GM10248 (cell line): ENCODE measurements at regions not wholly inside any gene's neighbourhood (a gene's known extent, or its start where the extent isn't known, plus 50 kb on each side); places are given as distances from the start of the nearest gene placed in this dataset.
"Not testable (repeated sequence)": the region's sequence is repeated elsewhere in the genome, so short reads cannot be mapped to it uniquely, and the experiment has no call there.

Experiments used
- CTCF ChIA-PET: fragments of 300-600 bp; sonication (Branson Sonifier 250); formaldehyde crosslinking; extraction: SDS; loops from one replicate; lab custom pipeline; 2021; ENCODE audit warnings: antibody characterized with exemption; lab: Yijun Ruan, JAX
- POLR2A ChIA-PET: fragments of 350-650 bp; sonication (Branson Sonifier 250); formaldehyde crosslinking; extraction: SDS; loops from one replicate; lab custom pipeline; 2020; ENCODE audit warnings: antibody characterized with exemption; lab: Yijun Ruan, JAX
- DNase-seq: peaks from one replicate; pipeline ENCODE4 v3.0.0; 2012; ENCODE audit errors: extremely low spot score
- CTCF ChIP-seq: IDR thresholded peaks from 2 replicates; pipeline ENCODE4 v1.5.1; 2012; ENCODE audit warnings: mild to moderate bottlenecking, low read depth; ENCODE audit errors: extremely low read depth, missing control alignments, control extremely low read depth

DNA sequence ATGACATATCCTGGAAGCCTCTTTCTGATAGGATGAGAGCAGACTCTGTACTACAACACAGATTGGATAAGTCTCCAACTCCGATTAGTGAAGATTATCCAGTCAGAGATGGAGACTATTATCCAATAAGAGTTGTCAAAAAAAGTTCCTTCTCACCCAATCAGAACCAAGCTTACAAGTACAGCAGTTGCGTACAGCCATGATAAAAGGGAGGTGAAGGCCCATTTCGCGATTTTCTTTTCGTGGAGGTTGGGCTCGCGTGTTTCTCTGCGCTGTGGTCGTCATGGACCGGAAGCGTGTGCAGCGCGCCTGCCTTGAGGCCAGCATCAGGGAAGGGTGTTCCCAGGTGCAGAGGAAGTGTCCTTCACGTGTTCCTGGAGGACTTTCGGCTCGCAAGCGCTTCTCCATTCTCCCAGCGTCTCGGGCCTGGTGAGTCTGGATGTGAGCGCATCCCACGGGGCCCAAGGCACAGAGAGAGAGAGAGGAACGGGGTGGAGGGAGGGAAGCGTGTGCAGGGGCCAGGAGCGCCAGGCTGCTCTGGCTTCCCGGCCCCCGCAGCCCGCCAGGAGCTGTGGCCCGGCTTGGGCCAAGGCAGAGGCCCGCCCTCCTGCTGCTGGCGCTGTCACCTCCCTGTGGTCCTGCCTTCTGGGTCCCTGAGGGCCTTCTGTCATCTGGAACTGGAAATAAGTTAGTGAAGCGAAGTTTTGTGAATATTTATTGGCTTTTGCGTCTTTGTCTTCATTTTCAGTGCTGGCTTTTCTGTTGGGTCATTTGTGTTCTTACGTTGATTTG is 53.9 kb downstream of the CDRT15L2 start:
- POLR2A ChIA-PET, DNase-seq, CTCF ChIA-PET: not testable (repeated sequence)

DNA sequence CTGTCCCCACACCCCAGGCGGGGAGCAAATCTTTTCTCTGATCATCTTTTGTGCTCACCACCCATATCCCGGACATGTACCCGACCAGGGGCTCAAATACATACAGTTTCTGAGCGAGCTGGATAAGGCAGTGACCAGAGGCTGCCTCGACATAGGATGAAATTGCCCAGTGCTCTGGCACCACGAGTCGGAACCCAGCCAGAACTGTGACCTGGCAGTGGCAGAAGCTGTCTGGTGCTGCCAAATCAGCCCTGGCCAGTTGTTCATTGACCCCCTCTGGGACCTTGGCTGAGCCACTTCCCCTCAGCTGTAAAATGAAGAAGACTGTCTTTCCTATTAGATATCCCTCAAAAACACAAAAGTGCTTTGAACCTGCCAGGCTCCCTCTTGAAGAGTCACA is 60.6 kb downstream of the CDRT15L2 start:
- CTCF ChIA-PET, POLR2A ChIA-PET, DNase-seq: not testable (repeated sequence)

DNA sequence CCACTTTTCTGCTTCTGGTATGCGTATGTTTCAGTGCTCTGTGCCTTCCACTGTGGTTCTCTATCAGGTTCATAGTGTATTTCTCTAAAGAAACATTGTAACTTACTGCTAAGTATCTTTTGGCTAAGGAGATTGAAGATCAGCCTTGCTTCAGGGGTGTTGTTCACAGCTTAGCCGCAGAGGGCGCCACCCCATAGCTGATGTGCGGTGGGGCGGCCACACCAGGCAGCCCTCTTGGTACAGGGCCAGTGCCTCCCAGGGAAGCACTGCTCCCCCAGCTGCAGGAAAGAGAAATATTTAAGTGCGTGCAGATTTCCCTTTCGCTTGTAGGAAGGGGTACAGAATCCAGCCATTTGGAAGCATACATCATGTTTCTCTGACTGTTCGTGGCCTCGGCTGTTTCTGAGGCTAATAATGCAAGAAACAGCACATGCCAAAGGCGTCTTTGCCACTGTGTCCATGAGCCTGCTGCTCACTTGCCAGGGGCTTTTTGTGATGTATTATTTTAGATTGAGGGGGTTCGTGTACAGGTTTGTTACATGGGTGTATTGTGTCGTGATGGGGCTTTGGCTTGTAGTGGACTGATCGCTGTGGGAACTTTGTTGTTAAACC is 67.2 kb downstream of the CDRT15L2 start:
- TF ChIP-seq CTCF, result peak; percentile 38
- CTCF ChIA-PET, DNase-seq: not testable (repeated sequence)

GRCh38 chr17:20649097-20649767 is 69.7 kb downstream of the CDRT15L2 start:
- POLR2A ChIA-PET, CTCF ChIA-PET: not testable (repeated sequence)
- peak; percentile 41 for DNase-seq

More for the DNA sequence above, 67.2 kb downstream of the CDRT15L2 start:
- POLR2A ChIA-PET, result interaction anchor here (0.6 kb wide), 1 partner anchor 50 kb away, joined by 9 read pairs; no protein-coding TSS in a partner anchor

GRCh38 chr17:20651022-20651421 is 71.5 kb downstream of the CDRT15L2 start:
- CTCF ChIA-PET, POLR2A ChIA-PET, DNase-seq: not testable (repeated sequence)

DNA sequence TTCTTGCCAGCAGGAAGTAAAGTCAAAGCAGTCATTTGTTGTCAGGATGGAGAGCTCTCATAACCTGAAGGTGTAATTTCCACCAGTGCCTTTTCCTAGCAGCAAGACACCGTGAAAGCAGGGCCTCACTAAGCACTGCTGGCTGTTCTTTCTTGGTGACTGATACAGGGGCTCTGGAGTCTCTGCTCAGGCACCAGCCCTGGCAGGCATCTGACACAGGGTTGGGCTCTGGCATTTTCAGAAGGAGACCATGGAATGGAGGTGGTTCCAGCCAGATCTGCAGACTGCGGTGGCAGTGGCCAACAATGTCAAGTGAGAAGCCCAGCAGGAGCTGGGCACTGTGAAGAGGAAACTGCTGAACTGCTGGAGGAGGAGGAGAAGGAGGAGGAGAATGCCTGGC is 72.2 kb downstream of the CDRT15L2 start:
- POLR2A ChIA-PET, CTCF ChIA-PET, DNase-seq: not testable (repeated sequence)

- DNase-seq, CTCF ChIA-PET, POLR2A ChIA-PET: not testable (repeated sequence)
These were observed 73.9 kb downstream of the CDRT15L2 start for GRCh38 chr17:20653391-20653790.

DNA sequence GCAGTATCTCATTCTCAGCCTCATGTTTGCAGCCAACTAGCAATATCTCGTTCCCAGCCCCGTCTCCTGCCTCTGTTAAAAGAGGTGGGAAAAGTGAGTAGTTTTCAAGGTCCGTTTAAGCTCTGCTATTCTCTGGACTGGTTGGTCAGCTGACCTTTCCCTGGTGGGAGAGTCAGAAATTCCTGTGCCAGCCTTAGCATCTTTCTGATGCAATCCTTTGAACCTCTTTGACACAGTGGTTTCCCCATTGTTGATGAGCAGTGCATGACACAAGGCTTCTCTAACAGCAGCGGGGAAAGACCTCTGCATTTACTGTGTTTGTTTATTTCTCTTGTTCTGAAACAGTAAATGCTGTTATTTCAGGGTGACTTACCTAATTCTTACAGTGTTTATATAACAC is 74.6 kb downstream of the CDRT15L2 start:
- POLR2A ChIA-PET, DNase-seq, CTCF ChIA-PET: not testable (repeated sequence)

- CTCF ChIA-PET, DNase-seq, POLR2A ChIA-PET: not testable (repeated sequence)
These were observed 75.1 kb downstream of the CDRT15L2 start for GRCh38 chr17:20654575-20654974.

GRCh38 chr17:20665103-20665955 is 85.8 kb downstream of the CDRT15L2 start:
- DNase-seq, CTCF ChIA-PET, POLR2A ChIA-PET: not testable (repeated sequence)

DNA sequence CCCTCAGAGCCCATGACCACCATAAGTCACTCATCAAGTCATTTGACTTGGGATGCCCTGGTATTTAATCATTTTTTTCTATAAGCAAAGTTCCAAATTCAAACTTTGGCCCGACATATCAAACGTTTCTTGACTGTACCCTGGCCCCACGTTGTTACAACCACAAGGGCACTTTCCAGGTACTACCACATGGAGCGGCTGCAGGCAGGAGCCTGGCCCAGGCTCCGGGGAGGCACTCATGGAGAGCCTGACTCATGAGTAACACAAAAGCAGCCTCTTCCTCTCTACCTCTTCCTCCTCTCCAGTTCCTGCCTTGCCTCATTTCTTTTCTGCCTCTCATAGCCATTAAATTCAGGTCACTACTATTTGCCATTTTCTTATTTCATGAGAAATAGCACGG is 87.2 kb downstream of the CDRT15L2 start:
- CTCF ChIA-PET, DNase-seq, POLR2A ChIA-PET: not testable (repeated sequence)

DNA sequence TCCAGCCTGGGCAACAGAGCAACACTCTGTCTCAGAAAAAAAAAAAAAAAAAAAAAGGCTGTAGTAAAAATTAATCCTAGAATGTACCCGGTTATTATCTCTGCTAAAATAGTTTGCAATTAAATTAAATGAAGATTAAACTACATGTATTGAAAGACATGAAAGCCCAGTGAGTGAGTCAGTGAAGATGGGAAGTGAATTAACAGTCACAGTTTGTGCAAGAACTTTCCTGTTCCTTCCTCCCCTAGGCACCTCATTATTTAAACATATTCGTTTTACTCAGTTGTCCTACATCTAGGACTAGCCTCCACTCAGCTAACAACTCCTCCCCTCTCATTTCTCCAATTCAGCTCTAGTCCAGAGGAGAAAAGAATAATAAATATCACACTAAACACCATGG is 88.2 kb downstream of the CDRT15L2 start:
- CTCF ChIA-PET, DNase-seq, POLR2A ChIA-PET: not testable (repeated sequence)

DNA sequence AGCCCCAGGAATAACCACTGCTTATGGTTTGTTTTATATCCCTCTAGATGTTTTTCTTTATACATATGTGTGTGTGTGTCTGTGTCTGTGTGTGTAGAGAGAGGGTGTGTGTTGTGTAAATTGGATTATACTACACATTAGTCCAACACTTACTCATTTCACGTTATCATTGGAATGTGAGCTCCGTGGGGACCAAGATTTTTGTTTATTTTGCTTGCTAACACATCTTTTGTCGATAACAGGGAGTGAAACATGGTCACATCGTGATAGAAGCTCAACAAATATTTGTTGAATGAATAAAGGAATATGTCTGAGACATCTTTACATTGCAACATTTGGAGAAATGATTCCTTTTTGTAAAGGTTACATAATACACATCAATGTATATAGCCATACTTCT is 88.8 kb downstream of the CDRT15L2 start:
- POLR2A ChIA-PET, DNase-seq, CTCF ChIA-PET: not testable (repeated sequence)

DNA sequence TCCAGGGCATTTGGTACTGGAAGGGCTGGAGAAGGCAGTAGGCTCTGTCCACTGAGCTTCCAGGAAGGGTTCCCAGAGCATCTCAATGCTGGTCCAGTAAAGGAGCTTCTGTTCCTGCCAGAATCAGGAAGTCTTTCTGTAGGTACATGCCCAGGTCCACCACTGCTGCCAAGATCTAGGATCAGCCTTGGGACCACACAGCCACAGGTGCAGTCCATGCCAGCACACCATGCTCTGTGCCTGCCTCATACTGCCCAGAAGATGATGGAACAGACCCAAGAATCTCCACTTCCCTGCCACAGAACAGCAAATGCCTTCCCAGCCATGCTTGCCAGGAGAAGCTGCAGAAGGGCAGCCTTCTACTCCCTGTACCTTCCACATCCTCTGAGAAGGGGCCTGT is 89.3 kb downstream of the CDRT15L2 start:
- POLR2A ChIA-PET, CTCF ChIA-PET, DNase-seq: not testable (repeated sequence)

GRCh38 chr17:20670506-20670905 is 91.0 kb downstream of the CDRT15L2 start:
- DNase-seq, CTCF ChIA-PET, POLR2A ChIA-PET: not testable (repeated sequence)

GRCh38 chr17:20674374-20674773 is 94.8 kb downstream of the CDRT15L2 start:
- DNase-seq, POLR2A ChIA-PET, CTCF ChIA-PET: not testable (repeated sequence)
